HG02798 (cell line): ENCODE measurements at regions not wholly inside any gene's neighbourhood (a gene's known extent, or its start where the extent isn't known, plus 50 kb on each side); places are given as distances from the start of the nearest gene placed in this dataset.
"Not testable (repeated sequence)": the region's sequence is repeated elsewhere in the genome, so short reads cannot be mapped to it uniquely, and the experiment has no call there.

ENCODE experiments used
- ATAC-seq: cut with Tn5 transposase; IDR thresholded peaks from one replicate; pipeline ENCODE4 v1.9.1; 2021; ENCODE audit warnings: mild to moderate bottlenecking; ENCODE audit not compliant: unreplicated experiment, poor library complexity

- ATAC-seq = no peak
Observed at GRCh38 chr4:153887217-153887616, 98.3 kb upstream of the SFRP2 start.

- no peak for ATAC-seq
Observed at GRCh38 chr4:153884325-153884724, 95.4 kb upstream of the SFRP2 start.

GRCh38 chr4:153880983-153881382 lies 92.1 kb upstream of the SFRP2 start:
- no peak for ATAC-seq

DNA sequence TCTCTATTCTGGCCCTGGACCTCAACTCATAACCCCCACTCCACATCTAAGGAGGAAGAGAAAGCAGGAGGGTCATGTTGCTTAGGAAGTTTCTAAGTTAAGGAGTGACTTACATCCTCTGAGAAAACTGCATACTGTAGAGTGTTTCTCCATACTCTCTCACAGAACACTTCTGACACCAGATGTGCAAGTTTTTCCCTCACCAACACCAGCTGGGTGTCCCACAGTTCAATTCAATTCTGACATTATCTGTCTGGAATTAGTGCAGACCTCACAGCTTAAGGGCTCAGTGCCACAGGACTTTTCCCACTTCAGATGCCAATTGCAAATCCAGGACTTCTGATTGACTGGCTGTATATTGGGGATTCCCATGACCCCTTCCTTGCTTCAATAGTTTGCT lies 89.0 kb upstream of the SFRP2 start:
- no peak for ATAC-seq

DNA sequence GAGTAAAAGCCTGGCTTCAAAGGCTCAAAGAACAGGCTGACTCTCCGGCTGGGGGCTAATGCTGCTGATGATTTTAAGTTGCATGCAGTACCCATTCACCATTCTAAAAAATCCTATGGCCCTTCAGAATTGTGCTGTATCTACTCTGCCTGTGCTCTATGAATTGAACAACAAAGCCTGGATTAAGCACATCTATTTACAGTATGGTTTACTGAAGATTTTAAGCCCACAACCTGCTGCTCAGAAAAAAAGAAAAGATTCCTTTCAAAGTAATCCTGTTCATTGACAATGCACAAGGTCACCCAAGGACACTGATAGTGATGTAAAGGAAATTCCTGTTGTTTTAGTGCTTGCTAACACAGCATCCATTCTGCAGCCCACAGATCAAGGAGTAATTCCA lies 84.9 kb upstream of the SFRP2 start:
- ATAC-seq = no peak

- not testable (repeated sequence) for ATAC-seq
Observed at GRCh38 chr4:153866766-153867165, 77.9 kb upstream of the SFRP2 start.

DNA sequence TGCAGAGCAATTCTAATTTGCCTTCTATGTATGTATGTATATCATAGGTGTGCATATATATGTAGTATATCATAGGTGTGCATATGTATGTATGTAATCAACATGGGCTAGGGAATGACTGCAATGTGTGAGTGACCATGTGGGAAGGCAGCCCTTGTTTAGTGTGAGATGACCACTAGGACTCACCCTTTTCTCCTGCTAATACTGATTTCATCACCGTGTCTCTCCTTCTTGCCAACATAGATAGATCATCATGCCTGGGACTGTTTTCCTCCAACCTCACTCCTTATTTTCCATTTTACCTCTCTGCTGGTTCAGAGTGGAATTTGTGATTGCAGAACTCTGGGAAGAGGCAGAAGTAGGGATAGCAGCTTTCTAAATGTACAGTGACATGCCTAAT lies 63.6 kb upstream of the SFRP2 start:
- ATAC-seq = no peak

DNA sequence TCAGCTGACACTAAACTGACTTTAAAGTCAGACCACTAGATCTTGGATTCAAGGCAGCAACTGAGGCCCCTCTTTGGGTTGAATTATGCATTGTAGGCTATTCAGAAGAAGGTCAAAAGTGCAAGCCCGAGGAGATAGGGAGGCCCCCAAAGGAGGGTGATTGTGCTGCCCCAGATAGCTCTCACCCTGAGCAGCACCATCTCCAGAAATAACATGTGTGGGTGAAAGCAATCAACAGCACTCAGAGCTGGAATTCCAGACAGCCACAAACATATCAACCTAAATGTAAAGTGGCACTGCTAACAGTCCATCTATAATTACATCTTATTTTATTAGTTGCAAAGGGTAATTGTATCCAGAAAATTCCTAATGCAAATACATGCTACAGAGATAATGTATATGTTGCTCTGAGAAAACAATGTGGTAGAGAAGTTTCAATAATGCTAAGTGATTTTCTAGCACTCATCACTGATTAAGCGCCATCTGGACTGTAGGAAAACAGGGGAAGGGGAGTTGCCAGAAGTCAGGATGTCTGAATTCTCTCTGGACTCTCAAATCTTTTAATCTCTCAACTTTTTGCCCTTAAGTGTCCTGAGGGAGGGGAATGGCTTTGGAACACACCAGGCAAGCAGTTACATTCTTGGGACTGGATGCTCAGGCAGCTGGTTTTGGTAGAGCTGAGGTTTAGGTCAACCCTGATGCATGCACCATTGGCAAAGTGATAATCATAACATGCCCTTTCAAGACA lies 61.8 kb upstream of the SFRP2 start:
- ATAC-seq = no peak

- ATAC-seq = no peak
Observed at GRCh38 chr4:153844144-153844543, 55.3 kb upstream of the SFRP2 start.
